GM18519 (cell line): ENCODE measurements at regions not wholly inside any gene's neighbourhood (a gene's known extent, or its start where the extent isn't known, plus 50 kb on each side); places are given as distances from the start of the nearest gene placed in this dataset.
"Not testable (repeated sequence)": the region's sequence is repeated elsewhere in the genome, so short reads cannot be mapped to it uniquely, and the experiment has no call there.

ENCODE experiments used
- ATAC-seq: cut with Tn5 transposase; IDR thresholded peaks from one replicate; pipeline ENCODE4 v1.9.1; 2021; ENCODE audit warnings: mild to moderate bottlenecking, moderate library complexity; ENCODE audit not compliant: unreplicated experiment, low FRiP score

DNA sequence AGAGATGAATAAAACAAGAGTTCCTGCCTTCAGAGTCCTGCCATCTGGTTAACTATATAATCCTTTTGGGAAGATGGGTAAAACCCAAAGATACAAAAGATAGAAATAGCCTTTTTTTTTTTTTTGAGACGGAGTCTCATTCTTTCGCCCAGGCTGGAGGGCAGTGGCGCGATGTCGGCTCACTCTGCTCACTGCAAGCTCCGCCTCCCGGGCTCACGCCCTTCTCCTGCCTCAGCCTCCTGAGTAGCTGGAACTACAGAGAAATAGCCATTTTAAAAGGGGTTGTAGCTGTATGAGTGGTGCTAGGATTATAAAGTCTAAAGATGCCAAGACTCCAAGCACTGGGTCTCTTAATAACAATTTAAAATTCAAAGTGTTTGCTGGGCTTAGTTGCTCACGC lies 97.2 kb downstream of the KDR start:
- no peak for ATAC-seq

DNA sequence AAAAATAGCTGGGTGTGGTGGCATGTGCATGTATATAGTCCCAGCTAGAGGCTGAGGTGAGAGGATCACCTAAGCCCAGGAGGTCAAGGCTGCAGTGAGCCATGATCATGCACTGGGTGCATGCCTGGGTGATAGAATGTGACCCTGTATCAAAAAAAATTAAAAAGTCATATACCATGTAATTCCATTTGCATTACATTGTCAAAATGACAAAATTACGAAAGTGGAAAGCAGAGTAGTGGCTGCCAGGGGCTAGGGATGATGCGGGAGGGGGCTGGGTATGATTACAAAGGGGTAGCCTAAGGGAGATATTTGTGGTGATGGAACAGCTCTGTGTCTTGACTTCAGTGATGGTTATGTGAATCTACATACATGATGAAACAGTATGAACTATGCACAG lies 97.8 kb downstream of the KDR start:
- ATAC-seq: no peak

DNA sequence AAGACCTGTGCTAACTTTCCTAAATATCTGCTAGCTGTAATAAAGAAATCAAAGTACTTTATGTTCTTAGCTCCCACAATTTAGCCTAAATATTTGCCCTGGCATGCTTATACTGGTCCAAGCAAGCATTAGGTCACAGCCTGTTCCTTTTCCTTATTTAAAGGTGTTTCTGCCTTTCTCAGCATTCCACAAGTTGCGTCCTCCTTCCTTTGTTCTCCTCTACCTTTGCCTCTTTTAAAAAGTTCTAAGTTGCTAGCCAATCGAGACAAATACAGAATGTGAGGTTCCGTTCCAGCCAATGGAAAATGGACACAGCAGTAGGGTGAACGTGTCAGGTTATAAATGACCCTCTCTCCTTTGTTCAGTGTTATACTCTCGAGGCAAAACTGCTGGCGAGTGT lies 99.9 kb downstream of the KDR start:
- not testable (repeated sequence) for ATAC-seq

DNA sequence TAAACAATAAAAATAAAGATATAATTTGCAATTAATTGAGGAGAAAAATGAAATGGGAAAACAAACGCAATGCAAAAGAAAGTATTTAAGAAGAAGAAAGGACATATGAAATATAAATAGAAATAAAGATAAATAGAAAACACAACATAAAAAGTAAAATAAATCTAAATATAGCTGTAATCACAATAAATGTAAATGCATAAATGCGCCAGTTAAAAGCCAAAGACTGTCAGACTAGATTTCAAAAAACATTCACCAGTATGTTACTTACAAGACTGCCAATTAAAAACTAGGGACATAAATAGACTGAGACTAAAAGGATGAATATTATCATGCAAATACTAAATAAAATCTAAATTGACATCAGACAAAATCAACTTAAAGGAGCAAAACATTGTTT lies 102.4 kb downstream of the KDR start:
- ATAC-seq: no peak

DNA sequence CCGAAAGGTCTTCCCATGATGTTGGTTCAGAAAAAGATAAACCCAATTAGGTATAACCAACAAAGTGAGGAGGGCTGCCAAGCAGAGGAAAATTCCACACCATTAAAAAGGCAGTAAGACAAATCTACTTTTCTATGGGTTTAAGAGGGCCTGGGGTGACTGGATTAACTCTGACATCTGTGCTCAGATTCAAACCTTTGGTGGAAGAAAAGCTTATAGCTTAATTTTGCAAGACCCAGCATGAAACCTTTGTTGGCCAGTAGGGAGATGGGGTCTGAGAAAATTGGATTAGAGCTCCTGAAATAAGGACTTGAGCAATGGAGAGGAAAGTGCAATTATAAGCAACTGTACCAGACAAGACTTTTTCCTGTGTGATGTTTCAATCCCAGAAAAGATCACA lies 104.2 kb downstream of the KDR start:
- no peak for ATAC-seq

DNA sequence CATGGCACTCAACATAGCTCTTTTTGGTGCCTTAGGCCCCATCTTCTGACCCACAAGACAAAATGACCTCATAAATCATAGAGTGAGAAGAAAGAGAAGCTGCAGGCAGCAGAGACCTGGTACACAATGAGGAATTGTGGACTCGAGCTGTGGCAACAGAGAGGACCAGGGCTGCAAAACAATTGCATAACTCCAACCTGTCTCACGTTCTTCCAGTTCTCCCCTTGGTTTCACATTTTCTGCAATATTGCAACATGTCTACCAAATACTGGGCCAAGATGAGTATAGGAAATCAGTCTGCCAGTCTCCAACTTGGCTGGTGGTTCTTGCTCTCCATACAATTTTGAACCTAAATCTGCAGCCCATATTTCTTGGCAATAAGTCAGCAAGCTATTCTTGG lies 105.3 kb downstream of the KDR start:
- no peak for ATAC-seq

DNA sequence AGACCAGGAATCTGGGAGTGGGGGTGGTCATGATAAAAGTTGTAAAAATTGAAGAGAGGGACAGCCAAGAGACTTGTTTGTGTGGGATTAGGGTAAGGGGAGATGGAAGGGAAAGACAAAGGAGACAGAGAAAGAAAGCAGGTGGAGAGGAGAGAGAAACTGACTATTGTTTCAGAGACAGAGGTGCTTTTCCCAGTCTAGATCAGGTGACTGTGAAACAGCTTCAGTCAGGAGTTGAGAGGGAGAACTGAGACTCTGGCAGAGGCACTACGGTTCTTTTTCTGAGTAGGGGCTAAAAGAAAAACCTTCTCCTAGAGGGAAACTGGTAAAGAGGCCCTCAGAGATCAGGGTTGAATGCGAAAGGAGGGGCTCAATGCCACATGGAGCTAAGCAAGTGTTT lies 106.4 kb downstream of the KDR start:
- ATAC-seq: no peak

DNA sequence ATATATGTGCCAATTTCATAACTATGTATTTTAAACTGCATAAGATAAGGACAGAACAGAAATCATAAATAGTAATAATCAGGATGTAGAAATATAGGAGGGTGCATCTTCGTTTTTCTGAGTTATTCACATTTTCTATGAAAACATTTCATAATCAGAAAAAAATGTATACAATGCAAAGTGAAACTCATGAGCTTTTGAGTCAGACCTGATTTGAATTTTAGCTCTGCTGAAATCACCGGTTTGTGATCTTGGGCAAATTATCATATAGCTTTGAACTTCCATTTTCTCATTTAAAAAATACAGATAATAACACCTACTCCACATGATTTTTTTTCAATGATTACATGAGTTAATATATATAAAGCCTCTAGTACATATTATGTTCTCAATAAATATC lies 106.9 kb downstream of the KDR start:
- no peak for ATAC-seq

DNA sequence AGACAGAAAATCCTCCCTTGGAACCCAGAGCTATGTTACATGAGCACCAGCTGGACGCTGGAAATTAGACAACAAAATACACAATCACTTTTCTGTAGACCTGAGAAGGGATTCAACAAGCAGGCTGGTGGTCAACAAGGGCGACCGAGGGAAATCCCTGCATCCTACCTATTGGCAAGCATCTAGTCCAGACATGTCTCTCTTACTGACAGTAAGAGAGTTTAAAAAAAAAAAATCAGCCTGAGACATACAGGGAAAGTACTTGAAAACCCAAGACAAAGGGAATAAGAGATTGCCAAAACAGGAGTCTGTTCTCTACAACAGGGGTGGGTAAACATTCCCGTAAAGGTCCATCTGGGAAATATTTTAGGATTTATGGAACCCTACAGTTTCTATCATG lies 108.0 kb downstream of the KDR start:
- ATAC-seq: no peak

DNA sequence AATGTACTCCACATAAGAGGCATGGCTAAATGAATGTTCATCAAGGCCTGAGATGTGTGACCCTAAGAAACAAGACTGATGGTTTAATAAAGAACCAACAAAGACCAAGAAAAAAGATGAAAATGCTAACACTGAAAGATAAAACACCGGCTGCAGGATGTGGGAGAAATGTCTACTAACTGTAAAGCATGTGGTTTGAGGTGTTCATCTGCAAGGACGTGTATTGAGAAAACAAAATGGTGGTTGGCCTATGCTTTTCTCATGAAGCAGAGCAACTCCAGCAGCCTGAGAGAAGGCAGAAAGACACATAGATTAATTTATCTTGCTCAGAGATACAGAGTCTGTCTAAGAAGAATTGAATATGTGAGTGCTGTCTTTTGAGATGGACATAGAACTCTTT lies 109.3 kb downstream of the KDR start:
- no peak for ATAC-seq

DNA sequence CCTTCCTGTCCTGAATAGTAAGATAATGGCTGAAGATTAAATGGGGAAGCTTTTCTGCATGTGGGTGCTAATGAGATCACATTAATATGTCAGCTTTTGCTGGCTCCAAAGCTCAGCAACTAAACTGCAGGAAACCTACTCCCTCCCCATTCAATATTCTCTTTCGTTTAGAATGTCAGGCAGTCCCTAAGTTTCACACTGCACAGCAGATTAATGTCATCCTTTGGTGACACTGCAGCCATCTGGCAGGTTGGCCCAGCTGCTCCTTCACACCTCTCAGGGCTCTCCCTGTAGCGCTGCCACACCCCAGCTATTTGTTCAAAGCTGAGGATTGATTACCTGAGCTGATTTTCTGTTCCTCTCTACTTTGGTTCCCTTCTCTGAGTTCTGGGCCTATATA lies 110.5 kb downstream of the KDR start:
- ATAC-seq: no peak

DNA sequence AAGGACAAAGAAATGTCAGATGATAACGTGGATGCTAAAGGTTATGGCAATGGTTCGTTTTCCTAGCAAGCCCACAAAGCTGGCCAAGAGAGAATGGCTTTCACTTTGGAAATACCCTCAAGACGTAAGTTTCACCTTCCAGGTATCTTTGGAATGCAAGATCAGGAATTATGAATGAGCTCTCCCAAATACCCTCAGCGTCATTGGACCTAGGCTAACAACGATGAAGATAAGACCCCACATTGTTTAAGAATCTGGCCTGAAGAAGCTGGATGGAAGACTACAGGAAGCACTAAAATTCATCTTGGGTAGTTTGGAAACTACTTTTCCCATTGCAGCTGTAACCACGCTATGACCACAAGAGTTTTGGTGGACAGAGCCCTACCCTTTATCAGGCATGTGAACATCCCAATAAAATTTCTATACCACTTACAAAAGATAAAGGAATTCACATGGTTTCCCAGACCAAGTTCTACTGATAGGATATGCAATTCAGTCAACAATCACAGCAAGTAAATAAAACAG lies 111.9 kb downstream of the KDR start:
- ATAC-seq: no peak

DNA sequence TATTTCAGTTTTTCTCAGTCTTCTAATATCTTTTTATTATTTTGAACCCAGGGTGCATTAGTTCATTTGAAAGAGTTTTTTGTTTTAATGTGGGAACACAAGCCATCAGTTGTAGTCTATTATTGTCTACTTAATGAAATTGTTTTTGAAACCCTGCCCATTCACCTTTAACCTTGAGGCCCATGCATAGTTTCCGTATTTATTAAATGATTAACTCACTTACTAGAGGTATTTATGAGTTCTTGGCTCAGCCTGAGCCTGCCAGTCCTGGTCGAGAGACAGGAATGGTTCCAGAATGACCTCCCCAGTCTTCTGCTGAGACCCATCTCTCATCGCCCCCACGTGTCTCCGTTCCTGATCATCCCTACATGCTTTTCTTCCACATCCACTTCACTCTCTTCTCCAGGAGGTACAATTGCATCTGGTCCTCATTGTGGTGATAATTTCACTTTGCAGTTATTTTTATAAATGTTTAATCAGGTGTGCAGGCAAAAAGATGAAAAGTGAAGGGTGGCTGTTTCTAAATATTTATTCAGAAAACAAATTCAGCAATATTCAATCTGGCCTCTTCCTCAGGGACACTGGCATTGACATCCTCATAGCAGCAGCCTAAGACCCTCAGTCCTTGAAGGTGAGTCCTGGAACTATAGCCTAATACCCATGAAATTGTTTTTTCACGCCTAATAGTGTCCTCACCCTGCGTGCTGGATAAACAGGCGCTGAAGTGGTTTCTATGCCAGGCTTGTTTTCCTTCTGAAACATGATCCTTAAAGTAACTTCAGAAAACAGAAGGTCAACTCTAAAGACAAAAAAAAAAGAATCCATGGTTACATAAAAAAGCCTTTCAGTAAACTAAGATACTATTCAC lies 112.8 kb downstream of the KDR start:
- ATAC-seq: no peak

DNA sequence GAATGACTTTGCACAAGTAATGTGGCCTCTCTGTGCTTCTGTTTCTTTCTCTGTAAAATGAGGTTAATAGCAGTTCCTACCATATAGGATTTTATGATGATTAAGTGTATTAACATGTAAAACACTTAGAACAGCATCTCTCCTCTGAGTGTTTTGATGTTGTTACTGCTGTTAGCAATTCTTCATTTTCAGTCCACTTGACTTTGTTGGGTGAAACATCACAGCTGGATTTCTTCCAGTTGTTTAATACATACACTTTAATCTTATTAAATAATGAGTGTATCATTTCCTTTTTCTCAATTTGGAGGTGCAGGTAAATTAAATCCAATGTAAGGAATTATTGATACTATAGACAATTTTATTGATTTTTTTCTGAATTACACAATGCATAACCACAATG lies 113.6 kb downstream of the KDR start:
- ATAC-seq: no peak

DNA sequence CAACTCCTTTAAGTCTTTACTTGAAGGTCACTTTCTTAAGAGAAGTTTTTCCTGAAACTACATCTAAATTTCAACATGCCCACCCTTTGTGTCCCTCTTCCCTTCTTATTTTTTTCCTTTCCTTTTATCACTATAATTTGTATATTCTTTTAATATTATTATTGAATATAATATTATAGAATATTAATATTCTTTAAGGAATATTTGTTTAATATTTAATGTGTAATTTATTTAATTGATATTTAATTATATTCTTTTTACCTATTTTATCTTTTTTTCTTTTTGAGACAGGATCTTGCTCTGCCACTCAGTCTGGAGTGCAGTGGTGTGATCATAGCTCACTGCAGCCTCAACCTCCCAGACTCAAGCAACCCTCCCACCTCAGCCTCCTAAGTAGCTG lies 114.8 kb downstream of the KDR start:
- no peak for ATAC-seq

DNA sequence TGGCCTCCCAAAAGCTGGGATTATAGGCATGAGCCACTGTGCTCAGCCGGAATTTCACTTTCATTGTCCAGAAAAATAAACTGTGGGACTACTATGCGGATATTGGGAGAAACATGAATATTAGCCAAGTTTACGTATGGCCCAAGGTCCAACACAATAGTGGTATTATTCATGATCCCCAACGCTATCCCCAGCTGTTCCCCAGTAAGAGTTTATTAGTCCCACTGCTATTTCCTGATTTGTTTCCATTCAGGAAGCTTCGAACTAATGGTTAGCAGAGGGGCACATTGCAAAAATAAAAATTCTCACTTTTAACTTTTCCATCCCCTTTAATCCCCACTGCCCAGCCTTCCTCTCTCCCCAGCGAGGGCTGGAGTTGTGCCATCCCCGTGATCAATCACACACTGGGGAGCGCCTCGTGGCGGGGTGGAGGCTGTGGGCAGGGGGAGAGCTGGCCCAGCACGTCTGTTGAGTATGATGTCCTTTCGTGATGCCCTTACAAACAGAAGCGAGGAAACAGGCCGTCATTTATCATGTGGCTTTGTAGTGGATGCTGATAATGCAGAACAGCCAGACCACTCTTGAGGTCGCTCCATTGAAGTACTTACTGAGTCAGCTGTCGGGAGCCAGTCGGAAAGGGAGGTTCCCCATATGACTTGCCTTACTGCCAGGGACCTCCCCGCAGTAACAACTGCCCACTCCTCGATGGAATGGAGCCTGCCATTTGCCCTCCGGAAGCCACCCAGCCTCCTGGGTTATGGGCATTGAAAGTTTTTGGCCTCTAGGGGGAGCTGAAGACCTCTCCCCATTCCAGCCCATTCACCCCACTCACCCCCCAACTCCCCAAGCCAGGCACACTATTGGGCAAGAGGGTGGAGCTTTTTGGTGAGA lies 117.0 kb downstream of the KDR start:
- no peak for ATAC-seq

DNA sequence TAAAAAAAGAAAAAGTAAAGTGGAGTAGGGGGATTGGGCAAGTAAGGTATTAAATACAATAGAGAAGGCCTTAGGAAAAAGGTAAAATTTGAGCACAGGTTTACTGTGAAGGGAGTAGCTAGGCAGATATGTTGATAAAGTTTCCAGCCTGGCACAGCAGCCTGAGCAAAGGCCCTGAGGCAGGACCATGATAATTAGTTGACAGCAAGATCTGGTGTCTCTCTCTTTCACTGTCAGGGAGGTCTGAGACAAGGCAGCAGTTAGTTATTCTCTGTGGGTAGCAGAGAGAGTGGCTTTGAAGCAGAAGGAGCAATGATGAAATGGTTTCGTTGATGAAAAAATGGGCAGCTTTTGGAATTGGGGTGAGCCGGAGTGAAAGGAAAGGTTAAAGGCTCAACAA lies 119.5 kb downstream of the KDR start:
- no peak for ATAC-seq

DNA sequence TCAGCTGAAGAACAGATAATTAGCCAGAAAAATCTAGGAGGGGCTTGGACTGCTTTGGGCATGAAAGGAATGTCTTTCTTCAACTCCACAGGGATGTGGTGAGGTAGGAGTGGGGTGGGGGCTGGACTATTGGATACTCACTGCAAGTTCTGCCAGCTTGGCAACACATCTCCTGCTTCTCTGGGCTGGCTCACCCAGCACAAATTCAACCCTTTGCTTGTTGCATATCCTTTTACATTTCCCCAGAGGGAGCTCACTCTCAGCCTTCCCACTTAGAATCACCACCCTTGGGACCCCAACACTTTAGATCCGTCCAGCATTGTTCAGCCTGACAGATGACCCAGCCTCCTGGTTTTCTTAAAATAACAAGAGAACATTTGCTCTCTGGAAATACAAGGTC lies 120.6 kb downstream of the KDR start:
- ATAC-seq: no peak

DNA sequence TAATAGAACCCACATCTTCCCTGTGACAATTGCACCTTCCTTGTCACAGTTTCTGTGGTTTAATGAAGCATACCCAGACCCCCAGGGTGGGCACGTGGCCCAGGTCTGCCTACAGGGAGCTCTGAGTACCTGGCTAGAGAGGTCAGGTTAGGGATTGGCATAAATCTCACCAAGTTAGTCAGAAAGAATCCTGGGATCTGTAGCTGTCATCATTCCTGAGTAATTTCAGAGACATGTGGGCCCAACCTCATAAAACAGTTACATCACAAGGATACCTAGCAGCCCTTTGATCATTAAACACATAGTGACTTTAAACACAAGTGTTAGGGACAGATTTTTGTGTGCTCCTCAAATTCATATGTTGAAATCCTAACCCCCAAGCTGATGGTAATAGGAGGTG lies 123.0 kb downstream of the KDR start:
- ATAC-seq: no peak

DNA sequence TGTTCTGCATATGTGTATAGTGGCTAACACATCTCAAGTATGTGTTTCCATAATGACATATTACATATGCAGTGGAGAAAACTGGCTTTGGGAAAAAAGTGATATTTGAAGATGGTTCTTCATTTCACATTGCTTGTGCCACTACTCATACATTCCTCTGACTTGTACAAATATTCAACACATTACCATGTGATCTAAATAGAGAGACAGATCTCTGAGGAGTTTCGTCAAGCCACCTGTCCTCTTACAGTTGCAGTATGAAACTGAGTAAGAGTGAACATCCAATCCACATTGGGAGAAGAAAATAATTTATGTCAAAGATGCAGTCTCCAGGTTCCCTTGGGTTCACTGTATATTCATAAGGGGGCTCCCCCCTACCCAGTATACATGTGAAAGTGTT lies 123.9 kb downstream of the KDR start:
- ATAC-seq: no peak

DNA sequence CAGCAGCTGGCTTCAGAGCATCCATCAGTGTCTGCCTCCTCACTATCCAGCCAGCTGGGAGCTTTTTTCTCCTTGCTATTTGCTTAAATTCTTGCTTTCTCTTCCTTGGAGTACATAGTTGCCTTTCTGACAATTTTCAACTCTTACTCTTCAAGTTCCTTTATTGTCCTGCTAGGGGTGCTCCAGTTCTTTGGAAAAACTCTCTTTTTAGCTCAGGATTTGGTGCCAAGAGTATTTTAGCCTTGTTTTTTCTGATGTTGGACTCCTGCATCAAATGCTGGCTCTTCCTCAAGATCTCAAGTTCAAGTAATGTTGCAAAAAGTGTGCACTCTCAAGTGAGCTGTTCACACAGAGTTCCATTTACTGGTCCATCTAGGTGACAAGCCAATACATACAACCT lies 126.4 kb downstream of the KDR start:
- ATAC-seq: no peak
